ENCODE measurements at regions not wholly inside any gene's neighbourhood (a gene's known extent, or its start where the extent isn't known, plus 50 kb on each side); places are given as distances from the start of the nearest gene placed in this dataset.

- Histone ChIP-seq H2AFZ (ENCODE audit: control insufficient read depth, low read depth, low read length) (no peak overlapping the region), H4K20me1 (ENCODE audit: control insufficient read depth, insufficient read depth) (no peaks in the 10 kb centered on the region), H3K27ac (ENCODE audit: control insufficient read depth, insufficient read depth) (no peak overlapping the region), H3K4me1 (ENCODE audit: control insufficient read depth, insufficient read depth, low read length) (no peaks in the 10 kb centered on the region), H3K4me2 (ENCODE audit: control insufficient read depth, insufficient read depth) (no peak overlapping the region), H3K36me3 (ENCODE audit: control insufficient read depth in 2 of 2, insufficient read depth in 2 of 2, low read length in 1 of 2) (no peaks in the 10 kb centered on the region), H3K4me3 (no peak overlapping the region), H3K9me3 (replicated peaks; ENCODE audit: control insufficient read depth, insufficient read depth, low read length) (no peaks in the 10 kb centered on the region), H3K9ac (ENCODE audit: control insufficient read depth, insufficient read depth, low read length) (no peak overlapping the region), H3K79me2 (ENCODE audit: control insufficient read depth, insufficient read depth, low read length) (no peaks in the 10 kb centered on the region), H3K27me3 (replicated peaks in 1 of 2; ENCODE audit: control insufficient read depth in 2 of 2, insufficient read depth in 2 of 2, low read length in 1 of 2) (no peaks in the 10 kb centered on the region)
- 46% methylated on average over 3 of the region's 3 CpGs for WGBS (ENCODE audit: insufficient coverage, insufficient replicate concordance, low lambda C conversion rate, missing lambda C conversion rate)
- intact Hi-C loops (cut with micrococcal nuclease; ENCODE audit: unreplicated experiment), result no loop called here
- TF ChIP-seq ZBTB4 (CRISPR knock-in tag; IDR thresholded peaks at IDR 0.05) (no peak), YBX1 (IDR thresholded peaks at IDR 0.05) (no peak), CBX3 (IDR thresholded peaks at IDR 0.05; ENCODE audit: borderline replicate concordance, low read depth) (no peak), NFXL1 (IDR thresholded peaks at IDR 0.05; ENCODE audit: borderline replicate concordance) (no peak), RBBP5 (conservative IDR thresholded peaks at IDR 0.05) (no peak), CREB1 (IDR thresholded peaks at IDR 0.05; ENCODE audit: low read depth) (no peak), LARP7 (IDR thresholded peaks at IDR 0.05) (no peak), HCFC1 (IDR thresholded peaks at IDR 0.05; ENCODE audit: low read length) (no peak)
- TF ChIP-seq, protein P1, sequence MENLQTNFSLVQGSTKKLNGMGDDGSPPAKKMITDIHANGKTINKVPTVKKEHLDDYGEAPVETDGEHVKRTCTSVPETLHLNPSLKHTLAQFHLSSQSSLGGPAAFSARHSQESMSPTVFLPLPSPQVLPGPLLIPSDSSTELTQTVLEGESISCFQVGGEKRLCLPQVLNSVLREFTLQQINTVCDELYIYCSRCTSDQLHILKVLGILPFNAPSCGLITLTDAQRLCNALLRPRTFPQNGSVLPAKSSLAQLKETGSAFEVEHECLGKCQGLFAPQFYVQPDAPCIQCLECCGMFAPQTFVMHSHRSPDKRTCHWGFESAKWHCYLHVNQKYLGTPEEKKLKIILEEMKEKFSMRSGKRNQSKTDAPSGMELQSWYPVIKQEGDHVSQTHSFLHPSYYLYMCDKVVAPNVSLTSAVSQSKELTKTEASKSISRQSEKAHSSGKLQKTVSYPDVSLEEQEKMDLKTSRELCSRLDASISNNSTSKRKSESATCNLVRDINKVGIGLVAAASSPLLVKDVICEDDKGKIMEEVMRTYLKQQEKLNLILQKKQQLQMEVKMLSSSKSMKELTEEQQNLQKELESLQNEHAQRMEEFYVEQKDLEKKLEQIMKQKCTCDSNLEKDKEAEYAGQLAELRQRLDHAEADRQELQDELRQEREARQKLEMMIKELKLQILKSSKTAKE (IDR thresholded peaks at IDR 0.05; ENCODE audit: low read depth, poor library complexity, severe bottlenecking), result no peak
- TF ChIP-seq, protein P2, sequence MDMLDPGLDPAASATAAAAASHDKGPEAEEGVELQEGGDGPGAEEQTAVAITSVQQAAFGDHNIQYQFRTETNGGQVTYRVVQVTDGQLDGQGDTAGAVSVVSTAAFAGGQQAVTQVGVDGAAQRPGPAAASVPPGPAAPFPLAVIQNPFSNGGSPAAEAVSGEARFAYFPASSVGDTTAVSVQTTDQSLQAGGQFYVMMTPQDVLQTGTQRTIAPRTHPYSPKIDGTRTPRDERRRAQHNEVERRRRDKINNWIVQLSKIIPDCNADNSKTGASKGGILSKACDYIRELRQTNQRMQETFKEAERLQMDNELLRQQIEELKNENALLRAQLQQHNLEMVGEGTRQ (IDR thresholded peaks at IDR 0.05; ENCODE audit: borderline replicate concordance, low read depth, low read length), result no peak
- TF ChIP-seq, protein P3, sequence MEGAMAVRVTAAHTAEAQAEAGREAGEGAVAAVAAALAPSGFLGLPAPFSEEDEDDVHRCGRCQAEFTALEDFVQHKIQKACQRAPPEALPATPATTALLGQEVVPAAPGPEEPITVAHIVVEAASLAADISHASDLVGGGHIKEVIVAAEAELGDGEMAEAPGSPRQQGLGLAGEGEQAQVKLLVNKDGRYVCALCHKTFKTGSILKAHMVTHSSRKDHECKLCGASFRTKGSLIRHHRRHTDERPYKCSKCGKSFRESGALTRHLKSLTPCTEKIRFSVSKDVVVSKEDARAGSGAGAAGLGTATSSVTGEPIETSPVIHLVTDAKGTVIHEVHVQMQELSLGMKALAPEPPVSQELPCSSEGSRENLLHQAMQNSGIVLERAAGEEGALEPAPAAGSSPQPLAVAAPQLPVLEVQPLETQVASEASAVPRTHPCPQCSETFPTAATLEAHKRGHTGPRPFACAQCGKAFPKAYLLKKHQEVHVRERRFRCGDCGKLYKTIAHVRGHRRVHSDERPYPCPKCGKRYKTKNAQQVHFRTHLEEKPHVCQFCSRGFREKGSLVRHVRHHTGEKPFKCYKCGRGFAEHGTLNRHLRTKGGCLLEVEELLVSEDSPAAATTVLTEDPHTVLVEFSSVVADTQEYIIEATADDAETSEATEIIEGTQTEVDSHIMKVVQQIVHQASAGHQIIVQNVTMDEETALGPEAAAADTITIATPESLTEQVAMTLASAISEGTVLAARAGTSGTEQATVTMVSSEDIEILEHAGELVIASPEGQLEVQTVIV (IDR thresholded peaks at IDR 0.05; ENCODE audit: borderline replicate concordance, partially characterized antibody), result no peak
- ChIA-PET POLR2A (no interaction called here), CTCF (no interaction called here), SMC1A (ENCODE audit: uncharacterized antibody, unreplicated experiment) (no interaction called here), RAD21 (ENCODE audit: unreplicated experiment) (no interaction called here)
- ATAC-seq, result no peak
- no TSS peak for BruUV-seq (replicated peaks)
- FAIRE-seq, result no peak
- in situ Hi-C loops (cut with MboI), result no loop called here
- DNase-seq (ENCODE audit: low read depth, low spot score), result no peak
Measured at GRCh38 chr18:39072970-39073369, 1507.4 kb upstream of the CELF4 start.

Measured in GM12878 (cell line).